ENCODE measurements at regions not wholly inside any gene's neighbourhood (a gene's known extent, or its start where the extent isn't known, plus 50 kb on each side); places are given as distances from the start of the nearest gene placed in this dataset.

DNA sequence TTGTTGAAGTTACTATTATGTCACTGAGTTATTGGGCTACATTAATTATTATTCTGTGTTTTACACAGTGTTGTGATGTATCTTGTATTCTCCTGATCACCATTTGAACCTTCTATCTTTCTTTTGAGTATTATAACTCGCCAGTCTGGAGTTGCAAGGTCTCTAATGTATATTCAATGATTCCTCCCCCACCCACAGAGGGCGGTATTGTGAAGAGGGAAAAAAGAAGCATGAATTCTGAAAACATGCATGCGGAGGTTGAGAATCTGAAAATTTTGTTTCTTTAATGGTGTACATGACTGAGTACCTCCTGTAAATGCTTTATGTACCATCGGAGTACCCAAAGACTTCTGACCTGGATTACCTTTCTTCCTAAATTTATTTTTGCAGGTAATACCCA is 266.6 kb downstream of the NR4A2 start:
- DNase-seq (ENCODE audit: low read depth) = no peak
- H3K4me3 ChIP-seq (ENCODE audit: control insufficient read depth, low read depth, low read length) = no peak overlapping the region
- TF ChIP-seq, protein P1, sequence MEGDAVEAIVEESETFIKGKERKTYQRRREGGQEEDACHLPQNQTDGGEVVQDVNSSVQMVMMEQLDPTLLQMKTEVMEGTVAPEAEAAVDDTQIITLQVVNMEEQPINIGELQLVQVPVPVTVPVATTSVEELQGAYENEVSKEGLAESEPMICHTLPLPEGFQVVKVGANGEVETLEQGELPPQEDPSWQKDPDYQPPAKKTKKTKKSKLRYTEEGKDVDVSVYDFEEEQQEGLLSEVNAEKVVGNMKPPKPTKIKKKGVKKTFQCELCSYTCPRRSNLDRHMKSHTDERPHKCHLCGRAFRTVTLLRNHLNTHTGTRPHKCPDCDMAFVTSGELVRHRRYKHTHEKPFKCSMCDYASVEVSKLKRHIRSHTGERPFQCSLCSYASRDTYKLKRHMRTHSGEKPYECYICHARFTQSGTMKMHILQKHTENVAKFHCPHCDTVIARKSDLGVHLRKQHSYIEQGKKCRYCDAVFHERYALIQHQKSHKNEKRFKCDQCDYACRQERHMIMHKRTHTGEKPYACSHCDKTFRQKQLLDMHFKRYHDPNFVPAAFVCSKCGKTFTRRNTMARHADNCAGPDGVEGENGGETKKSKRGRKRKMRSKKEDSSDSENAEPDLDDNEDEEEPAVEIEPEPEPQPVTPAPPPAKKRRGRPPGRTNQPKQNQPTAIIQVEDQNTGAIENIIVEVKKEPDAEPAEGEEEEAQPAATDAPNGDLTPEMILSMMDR (IDR thresholded peaks at IDR 0.05; ENCODE audit: control insufficient read depth, insufficient read depth, low read depth, low read length, missing control alignments) = no peak

DNA sequence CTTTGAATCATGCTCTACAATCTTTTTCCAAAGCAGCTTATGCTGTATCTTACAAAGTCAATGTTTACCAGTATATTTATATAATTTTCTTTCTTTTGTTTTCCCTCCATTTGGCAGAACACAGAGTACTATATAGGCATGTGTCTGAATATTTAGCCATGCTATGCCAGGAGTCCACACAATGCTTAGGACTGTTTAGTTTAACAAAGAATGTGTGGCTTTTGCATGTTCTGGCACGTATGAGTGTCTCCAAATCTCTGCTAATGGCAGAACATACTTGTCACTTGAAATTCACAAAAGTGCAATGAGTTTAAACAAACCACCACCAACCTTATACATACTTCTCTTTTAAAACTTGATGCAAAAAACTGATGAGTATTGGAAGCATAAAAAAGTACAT is 268.0 kb downstream of the NR4A2 start:
- H3K4me3 ChIP-seq (ENCODE audit: control insufficient read depth, low read depth, low read length) = no peak overlapping the region
- TF ChIP-seq, protein P1 (IDR thresholded peaks at IDR 0.05; ENCODE audit: control insufficient read depth, insufficient read depth, low read depth, low read length, missing control alignments) = no peak
- no peak for DNase-seq (ENCODE audit: low read depth)

DNA sequence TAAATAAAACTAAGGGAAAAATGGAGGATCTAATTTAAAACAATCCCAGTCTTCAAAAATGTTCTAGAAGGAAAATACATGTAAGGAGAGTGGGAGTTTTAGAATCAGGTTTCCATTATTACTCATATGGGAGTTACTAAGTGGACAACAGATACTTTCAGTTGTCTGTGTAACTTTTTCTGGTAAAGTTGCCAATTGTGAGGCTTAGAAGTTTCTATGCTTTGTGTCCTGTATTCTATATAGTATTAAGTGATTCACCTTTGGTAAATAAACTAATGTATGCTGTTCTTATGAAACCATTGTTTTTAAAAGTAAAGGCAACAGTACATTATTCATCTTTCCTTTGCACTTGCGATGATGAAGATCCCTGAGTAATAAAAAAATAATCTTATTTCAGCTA is 274.9 kb downstream of the NR4A2 start:
- TF ChIP-seq, protein P1 (IDR thresholded peaks at IDR 0.05; ENCODE audit: control insufficient read depth, insufficient read depth, low read depth, low read length, missing control alignments) = no peak
- no peak for DNase-seq (ENCODE audit: low read depth)
- H3K4me3 ChIP-seq (ENCODE audit: control insufficient read depth, low read depth, low read length) = no peak overlapping the region

DNA sequence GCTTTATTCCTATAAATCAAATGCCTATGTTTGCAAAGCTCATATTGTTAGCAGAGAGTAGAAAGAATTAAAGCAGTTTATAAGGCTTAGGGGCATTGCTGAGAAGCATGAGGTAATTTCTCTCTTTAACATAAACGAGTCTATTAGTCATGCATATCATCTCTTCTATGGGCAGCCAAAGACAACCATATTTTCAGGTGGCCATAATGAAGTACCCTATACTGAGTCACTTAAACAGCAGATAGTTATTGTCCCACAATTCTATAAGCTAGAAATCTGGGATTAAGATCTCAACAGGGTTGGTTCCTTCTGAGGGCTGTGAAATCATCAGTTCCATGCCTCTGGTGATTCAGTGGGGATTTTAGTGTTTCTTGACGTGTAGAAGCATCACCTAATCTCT is 277.5 kb downstream of the NR4A2 start:
- TF ChIP-seq, protein P1 (IDR thresholded peaks at IDR 0.05; ENCODE audit: control insufficient read depth, insufficient read depth, low read depth, low read length, missing control alignments) = no peak
- H3K4me3 ChIP-seq (ENCODE audit: control insufficient read depth, low read depth, low read length) = no peak overlapping the region
- no peak for DNase-seq (ENCODE audit: low read depth)

DNA sequence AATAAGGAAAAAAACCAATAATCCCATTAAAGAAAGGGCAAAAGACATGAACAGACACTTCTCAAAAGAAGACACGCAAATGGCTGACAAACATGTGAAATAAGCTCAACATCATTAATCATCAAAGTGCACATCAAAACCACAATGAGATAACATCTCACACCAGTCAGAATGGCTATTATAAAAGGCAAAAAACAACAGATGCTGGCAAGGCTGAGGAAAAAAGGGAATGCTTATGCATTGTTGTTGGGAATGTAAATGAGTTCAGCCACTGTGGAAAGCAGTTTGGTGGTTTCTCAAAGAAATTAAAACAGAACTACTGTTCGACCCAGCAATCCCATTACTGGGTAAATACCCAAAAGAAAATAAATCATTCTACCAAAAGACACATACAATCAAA is 285.6 kb downstream of the NR4A2 start:
- TF ChIP-seq, protein P1 (IDR thresholded peaks at IDR 0.05; ENCODE audit: control insufficient read depth, insufficient read depth, low read depth, low read length, missing control alignments) = no peak
- no peak for DNase-seq (ENCODE audit: low read depth)

DNA sequence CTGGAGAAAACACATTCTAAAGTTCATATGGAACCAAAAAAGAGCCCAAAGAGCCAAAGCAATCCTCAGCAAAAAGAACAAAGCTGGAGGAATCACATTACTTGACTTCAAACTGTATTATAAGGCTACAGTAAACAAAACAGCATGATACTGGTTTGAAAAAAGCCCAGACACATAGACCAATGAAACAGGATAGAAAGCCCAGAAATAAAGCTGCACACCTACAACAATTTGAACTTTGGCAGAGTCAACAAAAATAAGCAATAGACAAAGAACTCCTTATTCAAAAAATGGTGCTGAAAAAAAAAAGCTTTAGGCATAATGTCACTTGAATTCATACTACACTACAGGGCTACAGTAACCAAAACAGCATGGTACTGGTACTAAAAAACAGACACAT is 289.6 kb downstream of the NR4A2 start:
- TF ChIP-seq, protein P1 (IDR thresholded peaks at IDR 0.05; ENCODE audit: control insufficient read depth, insufficient read depth, low read depth, low read length, missing control alignments) = no peak
- no peak for DNase-seq (ENCODE audit: low read depth)
- H3K4me3 ChIP-seq (ENCODE audit: control insufficient read depth, low read depth, low read length) = no peak overlapping the region

More for the DNA sequence above, 285.6 kb downstream of the NR4A2 start:
- H3K4me3 ChIP-seq (ENCODE audit: control insufficient read depth, low read depth, low read length) = no peak overlapping the region

DNA sequence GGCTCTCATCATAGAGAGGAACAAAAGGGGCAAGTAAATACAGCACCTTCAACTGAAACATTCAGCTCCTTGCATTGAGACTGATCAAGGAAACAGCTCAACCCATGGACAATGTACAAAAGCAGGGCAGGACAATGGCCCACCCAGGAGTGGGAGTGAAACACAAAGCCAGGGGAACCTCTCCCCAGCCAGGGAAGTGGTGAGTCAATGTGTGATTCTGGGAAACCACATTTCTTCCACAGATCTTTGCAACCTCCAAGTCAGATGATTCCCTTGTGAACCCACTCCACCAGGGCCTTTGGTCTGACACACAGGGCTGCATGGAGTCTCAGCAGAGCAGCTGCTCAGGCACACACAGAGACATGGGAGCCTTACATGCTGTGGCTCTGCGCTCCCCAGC is 294.5 kb downstream of the NR4A2 start:
- H3K4me3 ChIP-seq (ENCODE audit: control insufficient read depth, low read depth, low read length) = no peak overlapping the region
- no peak for DNase-seq (ENCODE audit: low read depth)
- TF ChIP-seq, protein P1 (IDR thresholded peaks at IDR 0.05; ENCODE audit: control insufficient read depth, insufficient read depth, low read depth, low read length, missing control alignments) = no peak

All from AG09309 (cell line).